Spinal cord (tissue), 9 donors: ENCODE measurements at regions not wholly inside any gene's neighbourhood (a gene's known extent, or its start where the extent isn't known, plus 50 kb on each side); places are given as distances from the start of the nearest gene placed in this dataset.
A peak's percentile ranks its signal among the peaks of the same experiment; 100 is the strongest.

Experiments used
- DNase-seq, 6 donors: peaks; one replicate each; pipeline versions ENCODE4 v3.0.0 to v3.0.0-alpha.2; 2013 to 2015; ENCODE audit warnings: low spot score in 6 of 6, low read depth in 4 of 6
- H3K27ac ChIP-seq: one replicate; pipeline ENCODE4 v1.5.1; 2013; ENCODE audit warnings: low read depth, low read length, control low read depth
- H3K27me3 ChIP-seq: one replicate; pipeline ENCODE4 v1.6.1; 2013; ENCODE audit warnings: low read length; ENCODE audit not compliant: control insufficient read depth, insufficient read depth
- H3K36me3 ChIP-seq: one replicate; pipeline ENCODE4 v1.6.1; 2013; ENCODE audit warnings: low read length; ENCODE audit not compliant: control insufficient read depth, insufficient read depth
- H3K4me1 ChIP-seq: one replicate; pipeline ENCODE4 v1.6.1; 2013; ENCODE audit warnings: low read length; ENCODE audit not compliant: control insufficient read depth, insufficient read depth
- H3K4me3 ChIP-seq: one replicate; pipeline ENCODE4 v1.5.1; 2013; ENCODE audit warnings: low read depth, low read length, control low read depth
- H3K9me3 ChIP-seq: one replicate; pipeline ENCODE4 v1.6.1; 2013; ENCODE audit warnings: low read length; ENCODE audit not compliant: control insufficient read depth, insufficient read depth
- WGBS: methylation state at CpG from one replicate; pipeline ENCODE4 v1.1.5; 2013; ENCODE audit warnings: missing lambda C conversion rate; ENCODE audit not compliant: insufficient coverage; 5-methylcytosine and 5-hydroxymethylcytosine counted together
- donor health status: healthy.

GRCh38 chr4:164379694-164380093 is 374.2 kb upstream of the SMIM31 start:
- Histone ChIP-seq H3K36me3 (no peaks in the 10 kb centered on the region), H3K27ac (no peak overlapping the region), H3K9me3 (no peaks in the 10 kb centered on the region), H3K4me1 (peaks cover 13% of the 10 kb centered on the region), H3K4me3 (no peak overlapping the region), H3K27me3 (no peaks in the 10 kb centered on the region)
- WGBS = no CpG with 5 or more reads among the region's 3 CpGs
- DNase-seq = no peak

- H3K4me1 ChIP-seq = peaks cover 13% of the 10 kb centered on the region
- WGBS = 48% methylated on average over 3 of the region's 3 CpGs
- no peak overlapping the region for H3K4me3 ChIP-seq
- H3K27ac ChIP-seq = no peak overlapping the region
- H3K9me3 ChIP-seq = no peaks in the 10 kb centered on the region
- no peaks in the 10 kb centered on the region for H3K36me3 ChIP-seq
- DNase-seq = peak in 1 of 6 donors; percentile 18
- H3K27me3 ChIP-seq = no peaks in the 10 kb centered on the region
Observed at GRCh38 chr4:164381859-164382258, 372.1 kb upstream of the SMIM31 start.

GRCh38 chr4:164383058-164383357 is 370.9 kb upstream of the SMIM31 start:
- Histone ChIP-seq H3K27me3 (no peaks in the 10 kb centered on the region), H3K4me3 (peak overlapping the region; percentile 76), H3K27ac (peak overlapping the region; percentile 80), H3K9me3 (no peaks in the 10 kb centered on the region), H3K4me1 (peaks cover 13% of the 10 kb centered on the region), H3K36me3 (no peaks in the 10 kb centered on the region)
- no peak for DNase-seq
- 0% methylated on average over 15 of the region's 15 CpGs for WGBS

GRCh38 chr4:164383358-164384220 is 370.3 kb upstream of the SMIM31 start:
- Histone ChIP-seq H3K36me3 (no peaks in the 10 kb centered on the region), H3K27me3 (no peaks in the 10 kb centered on the region), H3K4me1 (peaks cover 13% of the 10 kb centered on the region), H3K9me3 (no peaks in the 10 kb centered on the region), H3K27ac (peak overlapping the region; percentile 80), H3K4me3 (peak overlapping the region; percentile 76)
- WGBS = under 1% methylated on average over 65 of the region's 65 CpGs
- DNase-seq = peak; percentile 85 to 98 (median 90)

DNA sequence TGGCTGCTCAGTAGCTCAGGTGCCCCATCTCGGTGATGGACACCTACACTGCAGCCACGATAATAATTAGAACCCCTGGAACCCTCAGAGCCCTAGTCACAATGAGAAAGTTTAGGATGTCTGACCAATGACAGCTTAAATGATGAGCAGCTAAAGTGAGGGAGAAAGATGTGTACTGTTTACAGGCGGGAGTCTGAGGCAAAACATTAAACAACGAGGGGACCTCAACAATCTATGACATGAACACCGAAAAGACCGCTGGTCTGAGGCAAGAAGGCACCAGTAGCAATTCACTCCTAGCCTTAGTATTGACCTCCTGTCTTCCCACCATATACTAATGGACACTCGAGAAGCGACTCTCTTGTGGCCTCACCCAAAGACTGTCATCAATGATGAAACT is 369.5 kb upstream of the SMIM31 start:
- 71% methylated on average over 4 of the region's 8 CpGs for WGBS
- Histone ChIP-seq H3K27ac (peak overlapping the region; percentile 31), H3K27me3 (no peaks in the 10 kb centered on the region), H3K36me3 (no peaks in the 10 kb centered on the region), H3K4me3 (peak overlapping the region; percentile 76), H3K4me1 (peaks cover 13% of the 10 kb centered on the region), H3K9me3 (no peaks in the 10 kb centered on the region)
- DNase-seq = no peak

- no peak for DNase-seq
- Histone ChIP-seq H3K4me3 (no peak overlapping the region), H3K9me3 (no peaks in the 10 kb centered on the region), H3K27me3 (no peaks in the 10 kb centered on the region), H3K4me1 (no peaks in the 10 kb centered on the region), H3K36me3 (no peaks in the 10 kb centered on the region), H3K27ac (no peak overlapping the region)
- WGBS = 71% methylated on average over 2 of the region's 4 CpGs
Observed at GRCh38 chr4:164396439-164396838, 357.5 kb upstream of the SMIM31 start.

- DNase-seq = no peak
- Histone ChIP-seq H3K36me3 (no peaks in the 10 kb centered on the region), H3K27ac (no peak overlapping the region), H3K9me3 (no peaks in the 10 kb centered on the region), H3K4me1 (no peaks in the 10 kb centered on the region), H3K4me3 (no peak overlapping the region), H3K27me3 (no peaks in the 10 kb centered on the region)
- no CpG with 5 or more reads among the region's 1 CpG for WGBS
Observed at GRCh38 chr4:164402554-164402953, 351.4 kb upstream of the SMIM31 start.

DNA sequence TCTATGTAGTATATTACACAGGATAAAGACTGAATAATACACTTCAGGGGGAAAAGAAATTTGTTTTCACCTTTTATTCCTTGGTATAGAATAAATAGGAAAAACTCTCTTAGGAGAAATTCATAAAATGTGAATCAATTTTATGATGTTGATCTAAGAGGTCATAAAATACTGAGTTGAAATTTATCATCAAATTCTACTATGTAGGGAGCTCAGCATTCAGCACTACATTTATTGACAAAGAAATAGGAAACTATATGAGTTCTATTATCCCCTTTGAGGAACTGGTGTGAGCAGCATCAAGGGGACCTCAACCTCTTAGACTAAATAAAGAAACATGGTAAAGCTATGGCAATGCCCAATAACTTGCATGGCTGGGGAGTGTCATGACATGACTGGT is 348.2 kb upstream of the SMIM31 start:
- no peaks in the 10 kb centered on the region for H3K9me3 ChIP-seq

GRCh38 chr4:164408831-164409230 is 345.1 kb upstream of the SMIM31 start:
- Histone ChIP-seq H3K4me1 (no peaks in the 10 kb centered on the region), H3K9me3 (no peaks in the 10 kb centered on the region), H3K4me3 (no peak overlapping the region), H3K36me3 (no peaks in the 10 kb centered on the region), H3K27me3 (no peaks in the 10 kb centered on the region), H3K27ac (no peak overlapping the region)
- no peak for DNase-seq
- WGBS = 86% methylated on average over 1 of the region's 1 CpG

More for the DNA sequence above, 348.2 kb upstream of the SMIM31 start:
- Histone ChIP-seq H3K36me3 (no peaks in the 10 kb centered on the region), H3K4me3 (no peak overlapping the region), H3K27ac (no peak overlapping the region), H3K4me1 (no peaks in the 10 kb centered on the region), H3K27me3 (no peaks in the 10 kb centered on the region)
- DNase-seq = no peak

DNA sequence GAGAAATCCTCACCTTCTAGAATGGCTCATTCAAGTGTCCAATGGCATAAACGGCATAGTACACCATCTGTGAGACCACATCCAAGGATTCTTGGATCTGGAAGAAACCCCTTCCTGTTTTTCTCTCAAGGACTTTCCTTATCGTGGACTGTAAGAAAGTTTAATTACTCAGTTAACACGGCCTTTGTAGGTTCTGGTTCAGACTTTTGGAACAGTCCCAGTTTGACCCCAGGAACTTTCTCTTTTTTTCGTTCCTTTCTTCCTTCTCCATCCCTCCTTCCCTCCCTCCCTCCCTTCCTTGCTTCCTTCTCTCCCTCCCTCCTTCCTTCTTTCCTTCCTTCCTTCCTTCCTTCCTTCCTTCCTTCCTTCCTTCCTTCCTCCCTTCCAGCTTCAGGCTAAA is 343.5 kb upstream of the SMIM31 start:
- Histone ChIP-seq H3K4me1 (no peaks in the 10 kb centered on the region), H3K4me3 (no peak overlapping the region), H3K36me3 (no peaks in the 10 kb centered on the region), H3K27ac (no peak overlapping the region), H3K9me3 (no peaks in the 10 kb centered on the region), H3K27me3 (no peaks in the 10 kb centered on the region)
- no peak for DNase-seq
- WGBS = 87% methylated on average over 4 of the region's 4 CpGs
